ENCODE measurements at regions not wholly inside any gene's neighbourhood (a gene's known extent, or its start where the extent isn't known, plus 50 kb on each side); places are given as distances from the start of the nearest gene placed in this dataset.
"Not testable (repeated sequence)": the region's sequence is repeated elsewhere in the genome, so short reads cannot be mapped to it uniquely, and the experiment has no call there.

- Histone ChIP-seq H3K27me3 (ENCODE audit: control insufficient read depth in 2 of 2, insufficient read depth in 2 of 2, low read length in 2 of 2) (no peaks in the 10 kb centered on the region), H3K4me3 (ENCODE audit: low read length) (no peak overlapping the region), H3K27ac (ENCODE audit: low read depth, low read length) (no peak overlapping the region), H3K36me3 (ENCODE audit: control insufficient read depth in 2 of 3, insufficient read depth in 3 of 3, low read length in 3 of 3) (no peaks in the 10 kb centered on the region), H3K9me3 (ENCODE audit: control insufficient read depth in 2 of 3, low read length in 3 of 3) (no peaks in the 10 kb centered on the region), H3K4me1 (ENCODE audit: control insufficient read depth in 2 of 2, insufficient read depth in 2 of 2, low read length in 2 of 2) (no peaks in the 10 kb centered on the region)
- intact Hi-C loops (cut with micrococcal nuclease): no loop called here
- no peaks in the 10 kb centered on the region for H3K4me1 Mint-ChIP-seq
- DNase-seq (no peak), ATAC-seq (no peak)
- CTCF ChIA-PET: no interaction called here
- H3K27me3 Mint-ChIP-seq: no peaks in the 10 kb centered on the region
- no peaks in the 10 kb centered on the region for H3K36me3 Mint-ChIP-seq
- POLR2A ChIA-PET: no interaction called here
- peaks cover 0 to 15% (median 4%) of the 10 kb centered on the region in 11 donors for H3K9me3 Mint-ChIP-seq
- H3K4me3 Mint-ChIP-seq: no peak overlapping the region
- H3K27ac Mint-ChIP-seq: no peak overlapping the region
These were observed 133.8 kb upstream of the MEOX2 start for GRCh38 chr7:15820319-15820718.

- Mint-ChIP-seq H3K9me3 (peaks cover 0 to 26% (median 4%) of the 10 kb centered on the region in 11 donors), H3K4me3 (no peak overlapping the region), H3K27me3 (no peaks in the 10 kb centered on the region), H3K27ac (no peak overlapping the region), H3K36me3 (no peaks in the 10 kb centered on the region), H3K4me1 (no peaks in the 10 kb centered on the region)
- Histone ChIP-seq H3K4me3 (ENCODE audit: low read length) (no peak overlapping the region), H3K27ac (ENCODE audit: low read depth, low read length) (no peak overlapping the region), H3K4me1 (ENCODE audit: control insufficient read depth in 2 of 2, insufficient read depth in 2 of 2, low read length in 2 of 2) (no peaks in the 10 kb centered on the region), H3K9me3 (ENCODE audit: control insufficient read depth in 2 of 3, low read length in 3 of 3) (no peaks in the 10 kb centered on the region), H3K27me3 (ENCODE audit: control insufficient read depth in 2 of 2, insufficient read depth in 2 of 2, low read length in 2 of 2) (no peaks in the 10 kb centered on the region), H3K36me3 (ENCODE audit: control insufficient read depth in 2 of 3, insufficient read depth in 3 of 3, low read length in 3 of 3) (no peaks in the 10 kb centered on the region)
- DNase-seq: no peak
- intact Hi-C loops (cut with micrococcal nuclease): no loop called here
- CTCF ChIA-PET: no interaction called here
- POLR2A ChIA-PET: no interaction called here
- ATAC-seq: no peak
These were observed 130.4 kb upstream of the MEOX2 start for GRCh38 chr7:15816835-15817426.

GRCh38 chr7:15813448-15813847 lies 127.0 kb upstream of the MEOX2 start:
- intact Hi-C loops (cut with micrococcal nuclease): no loop called here
- Histone ChIP-seq H3K9me3 (ENCODE audit: control insufficient read depth in 2 of 3, low read length in 3 of 3) (no peaks in the 10 kb centered on the region), H3K4me3 (ENCODE audit: low read length) (no peak overlapping the region), H3K4me1 (ENCODE audit: control insufficient read depth in 2 of 2, insufficient read depth in 2 of 2, low read length in 2 of 2) (no peaks in the 10 kb centered on the region), H3K36me3 (ENCODE audit: control insufficient read depth in 2 of 3, insufficient read depth in 3 of 3, low read length in 3 of 3) (no peaks in the 10 kb centered on the region), H3K27me3 (ENCODE audit: control insufficient read depth in 2 of 2, insufficient read depth in 2 of 2, low read length in 2 of 2) (no peaks in the 10 kb centered on the region), H3K27ac (ENCODE audit: low read depth, low read length) (no peak overlapping the region)
- H3K27ac Mint-ChIP-seq: no peak overlapping the region
- no peak for ATAC-seq
- POLR2A ChIA-PET: no interaction called here
- DNase-seq: no peak
- no peak overlapping the region for H3K4me3 Mint-ChIP-seq
- no peaks in the 10 kb centered on the region for H3K36me3 Mint-ChIP-seq
- CTCF ChIA-PET: no interaction called here
- no peaks in the 10 kb centered on the region for H3K27me3 Mint-ChIP-seq
- no peaks in the 10 kb centered on the region for H3K4me1 Mint-ChIP-seq
- H3K9me3 Mint-ChIP-seq: peaks cover 0 to 23% (median 4%) of the 10 kb centered on the region in 11 donors

GRCh38 chr7:15810383-15810782 lies 123.9 kb upstream of the MEOX2 start:
- POLR2A ChIA-PET: not testable (repeated sequence)
- CTCF ChIA-PET: interaction anchor here (1.1 kb wide), 1 partner anchor 11 kb away, joined by 3 read pairs; no protein-coding TSS in a partner anchor

GRCh38 chr7:15809936-15810335 lies 123.5 kb upstream of the MEOX2 start:
- H3K27me3 ChIP-seq (ENCODE audit: control insufficient read depth in 2 of 2, insufficient read depth in 2 of 2, low read length in 2 of 2); ATAC-seq; POLR2A ChIA-PET; H3K36me3 Mint-ChIP-seq; H3K27me3 Mint-ChIP-seq; H3K9me3 ChIP-seq (ENCODE audit: control insufficient read depth in 2 of 3, low read length in 3 of 3); H3K4me1 ChIP-seq (ENCODE audit: control insufficient read depth in 2 of 2, insufficient read depth in 2 of 2, low read length in 2 of 2); DNase-seq; H3K4me3 Mint-ChIP-seq; H3K36me3 ChIP-seq (ENCODE audit: control insufficient read depth in 2 of 3, insufficient read depth in 3 of 3, low read length in 3 of 3); H3K27ac Mint-ChIP-seq; H3K4me3 ChIP-seq (ENCODE audit: low read length); H3K27ac ChIP-seq (ENCODE audit: low read depth, low read length); intact Hi-C loops (cut with micrococcal nuclease); H3K4me1 Mint-ChIP-seq: not testable (repeated sequence)
- H3K9me3 Mint-ChIP-seq: peaks cover 0 to 17% (median 4%) of the 10 kb centered on the region in 11 donors
- CTCF ChIA-PET: interaction anchor here (1.1 kb wide), 1 partner anchor 10 kb away, joined by 3 read pairs; no protein-coding TSS in a partner anchor

More at GRCh38 chr7:15810383-15810782, 123.9 kb upstream of the MEOX2 start:
- H3K36me3 Mint-ChIP-seq; intact Hi-C loops (cut with micrococcal nuclease); H3K4me1 ChIP-seq (ENCODE audit: control insufficient read depth in 2 of 2, insufficient read depth in 2 of 2, low read length in 2 of 2); H3K27me3 ChIP-seq (ENCODE audit: control insufficient read depth in 2 of 2, insufficient read depth in 2 of 2, low read length in 2 of 2); H3K4me3 ChIP-seq (ENCODE audit: low read length); H3K36me3 ChIP-seq (ENCODE audit: control insufficient read depth in 2 of 3, insufficient read depth in 3 of 3, low read length in 3 of 3); DNase-seq; H3K9me3 ChIP-seq (ENCODE audit: control insufficient read depth in 2 of 3, low read length in 3 of 3); H3K4me3 Mint-ChIP-seq; H3K27ac ChIP-seq (ENCODE audit: low read depth, low read length); ATAC-seq; H3K27me3 Mint-ChIP-seq; H3K4me1 Mint-ChIP-seq; H3K27ac Mint-ChIP-seq: not testable (repeated sequence)
- peaks cover 0 to 17% (median 4%) of the 10 kb centered on the region in 11 donors for H3K9me3 Mint-ChIP-seq

- DNase-seq: no peak
These were observed 119.4 kb upstream of the MEOX2 start for GRCh38 chr7:15805891-15806290.

GRCh38 chr7:15802425-15802824 lies 115.9 kb upstream of the MEOX2 start:
- peaks cover 0 to 17% (median 2%) of the 10 kb centered on the region in 11 donors for H3K9me3 Mint-ChIP-seq
- no peaks in the 10 kb centered on the region for H3K4me1 ChIP-seq (ENCODE audit: control insufficient read depth in 2 of 2, insufficient read depth in 2 of 2, low read length in 2 of 2)
- no peaks in the 10 kb centered on the region for H3K9me3 ChIP-seq (ENCODE audit: control insufficient read depth in 2 of 3, low read length in 3 of 3)
- no peak overlapping the region for H3K27ac ChIP-seq (ENCODE audit: low read depth, low read length)
- no peak overlapping the region for H3K27ac Mint-ChIP-seq
- H3K4me3 ChIP-seq (ENCODE audit: low read length): no peak overlapping the region
- no peaks in the 10 kb centered on the region for H3K27me3 ChIP-seq (ENCODE audit: control insufficient read depth in 2 of 2, insufficient read depth in 2 of 2, low read length in 2 of 2)
- intact Hi-C loops (cut with micrococcal nuclease): no loop called here
- H3K27me3 Mint-ChIP-seq: no peaks in the 10 kb centered on the region
- no peaks in the 10 kb centered on the region for H3K4me1 Mint-ChIP-seq
- DNase-seq: no peak
- H3K36me3 Mint-ChIP-seq: no peaks in the 10 kb centered on the region
- ChIA-PET POLR2A (no interaction called here), CTCF (no interaction called here)
- ATAC-seq: no peak
- no peak overlapping the region for H3K4me3 Mint-ChIP-seq
- H3K36me3 ChIP-seq (ENCODE audit: control insufficient read depth in 2 of 3, insufficient read depth in 3 of 3, low read length in 3 of 3): no peaks in the 10 kb centered on the region

More at GRCh38 chr7:15805891-15806290, 119.4 kb upstream of the MEOX2 start:
- ChIA-PET POLR2A (no interaction called here), CTCF (no interaction called here)
- Mint-ChIP-seq H3K9me3 (peaks cover 0 to 20% (median 5%) of the 10 kb centered on the region in 11 donors), H3K27ac (no peak overlapping the region), H3K4me3 (no peak overlapping the region), H3K4me1 (no peaks in the 10 kb centered on the region), H3K27me3 (no peaks in the 10 kb centered on the region), H3K36me3 (no peaks in the 10 kb centered on the region)
- no peaks in the 10 kb centered on the region for H3K9me3 ChIP-seq (ENCODE audit: control insufficient read depth in 2 of 3, low read length in 3 of 3)
- no peaks in the 10 kb centered on the region for H3K27me3 ChIP-seq (ENCODE audit: control insufficient read depth in 2 of 2, insufficient read depth in 2 of 2, low read length in 2 of 2)
- no peak for ATAC-seq
- H3K36me3 ChIP-seq (ENCODE audit: control insufficient read depth in 2 of 3, insufficient read depth in 3 of 3, low read length in 3 of 3): no peaks in the 10 kb centered on the region
- H3K4me3 ChIP-seq (ENCODE audit: low read length): no peak overlapping the region
- intact Hi-C loops (cut with micrococcal nuclease): no loop called here
- H3K4me1 ChIP-seq (ENCODE audit: control insufficient read depth in 2 of 2, insufficient read depth in 2 of 2, low read length in 2 of 2): no peaks in the 10 kb centered on the region
- H3K27ac ChIP-seq (ENCODE audit: low read depth, low read length): no peak overlapping the region
